Liver (tissue), 8 donors: ENCODE measurements at regions not wholly inside any gene's neighbourhood (a gene's known extent, or its start where the extent isn't known, plus 50 kb on each side); places are given as distances from the start of the nearest gene placed in this dataset.

Source experiments
- DNase-seq: peaks from one replicate; pipeline ENCODE4 v3.0.0-alpha.2; 2017; ENCODE audit warnings: low spot score
- H3K27ac ChIP-seq, 2 donors: one replicate each; pipeline ENCODE4 v1.7.0; 2013; ENCODE audit warnings: inconsistent platforms in 2 of 2, low read length in 2 of 2, control low read depth in 1 of 2, low read depth in 1 of 2, mild to moderate bottlenecking in 1 of 2
- H3K27me3 ChIP-seq, 4 donors: one replicate each; pipeline versions ENCODE4 v1.6.1 to v1.7.0; 2013; ENCODE audit warnings: low read length in 3 of 4, inconsistent platforms in 1 of 4, mild to moderate bottlenecking in 1 of 4, moderate library complexity in 1 of 4; ENCODE audit not compliant: control insufficient read depth in 4 of 4, insufficient read depth in 4 of 4
- H3K36me3 ChIP-seq, 4 donors: one replicate each; pipeline versions ENCODE4 v1.6.1 to v1.7.0; 2013; ENCODE audit warnings: low read length in 3 of 4, mild to moderate bottlenecking in 3 of 4, low read depth in 1 of 4, moderate library complexity in 1 of 4; ENCODE audit not compliant: control insufficient read depth in 4 of 4, insufficient read depth in 3 of 4
- H3K4me1 ChIP-seq, 4 donors: one replicate each; pipeline versions ENCODE4 v1.6.1 to v1.7.0; 2013; ENCODE audit warnings: low read length in 3 of 4, mild to moderate bottlenecking in 3 of 4, moderate library complexity in 1 of 4; ENCODE audit not compliant: control insufficient read depth in 4 of 4, insufficient read depth in 4 of 4
- H3K4me3 ChIP-seq, 3 donors: one replicate each; pipeline versions ENCODE4 v1.6.1 to v1.7.0; 2013; ENCODE audit warnings: low read length in 3 of 3, control low read depth in 1 of 3, low read depth in 1 of 3, mild to moderate bottlenecking in 1 of 3
- H3K9ac ChIP-seq, 2 donors: one replicate each; pipeline ENCODE4 v1.7.0; 2013; ENCODE audit warnings: low read length in 2 of 2, mild to moderate bottlenecking in 2 of 2, moderate library complexity in 2 of 2, control low read depth in 1 of 2, low read depth in 1 of 2
- H3K9me3 ChIP-seq, 4 donors: one replicate each; pipeline versions ENCODE4 v1.6.1 to v1.7.0; 2013; ENCODE audit warnings: low read length in 3 of 4; ENCODE audit not compliant: control insufficient read depth in 4 of 4
- ATF3 ChIP-seq: IDR thresholded peaks from 2 replicates; pipeline ENCODE4 v1.6.1; 2016; ENCODE audit warnings: antibody characterized with exemption
- CTCF ChIP-seq: fragments of 150-350 bp; IDR thresholded peaks from 2 replicates; pipeline ENCODE4 v1.5.1; 2017; ENCODE audit warnings: improper control_type of control experiment, low read depth, low read length; ENCODE audit not compliant: missing input control
- EGR1 ChIP-seq, 2 donors: IDR thresholded peaks; 2 replicates each; pipeline ENCODE4 v1.6.1; 2016 to 2018; ENCODE audit warnings: antibody characterized with exemption in 2 of 2, low read depth in 2 of 2
- FOXA1 ChIP-seq: IDR thresholded peaks from 2 replicates; pipeline ENCODE4 v1.6.1; 2016; ENCODE audit warnings: antibody characterized with exemption
- FOXA2 ChIP-seq: IDR thresholded peaks from 2 replicates; pipeline ENCODE4 v1.6.1; 2016; ENCODE audit warnings: antibody characterized with exemption
- GABPA ChIP-seq, 2 donors: IDR thresholded peaks in 1 of 2; conservative IDR thresholded peaks in 1 of 2; 2 replicates each; pipeline ENCODE4 v1.6.1; 2016; ENCODE audit warnings: antibody characterized with exemption in 2 of 2, mild to moderate bottlenecking in 1 of 2, moderate library complexity in 1 of 2
- HNF4G ChIP-seq: IDR thresholded peaks from 2 replicates; pipeline ENCODE4 v1.6.1; 2016; ENCODE audit warnings: antibody characterized with exemption
- JUND ChIP-seq, 2 donors: IDR thresholded peaks; 2 replicates each; pipeline ENCODE4 v1.6.1; 2016; ENCODE audit warnings: antibody characterized with exemption in 2 of 2
- MAX ChIP-seq: IDR thresholded peaks from 2 replicates; pipeline ENCODE4 v1.6.1; 2016; ENCODE audit warnings: antibody characterized with exemption
- NR2F2 ChIP-seq: IDR thresholded peaks from 2 replicates; pipeline ENCODE4 v1.6.1; 2016; ENCODE audit warnings: antibody characterized with exemption
- RAD21 ChIP-seq, 2 donors: IDR thresholded peaks; 2 replicates each; pipeline ENCODE4 v1.6.1; 2016; ENCODE audit warnings: antibody characterized with exemption in 2 of 2, mild to moderate bottlenecking in 2 of 2
- REST ChIP-seq: IDR thresholded peaks from 2 replicates; pipeline ENCODE4 v1.6.1; 2016; ENCODE audit warnings: antibody characterized with exemption, mild to moderate bottlenecking
- RXRA ChIP-seq, 2 donors: IDR thresholded peaks; 2 replicates each; pipeline ENCODE4 v1.6.1; 2017 to 2018; ENCODE audit warnings: antibody characterized with exemption in 2 of 2, mild to moderate bottlenecking in 1 of 2
- SP1 ChIP-seq: IDR thresholded peaks from 2 replicates; pipeline ENCODE4 v1.6.1; 2018; ENCODE audit warnings: antibody characterized with exemption, mild to moderate bottlenecking
- TAF1 ChIP-seq: conservative IDR thresholded peaks from 2 replicates; pipeline ENCODE4 v1.6.1; 2016; ENCODE audit warnings: antibody characterized with exemption, mild to moderate bottlenecking
- YY1 ChIP-seq: IDR thresholded peaks from 2 replicates; pipeline ENCODE4 v1.6.1; 2016; ENCODE audit warnings: antibody characterized with exemption, mild to moderate bottlenecking
- ZBTB33 ChIP-seq: IDR thresholded peaks from 2 replicates; pipeline ENCODE4 v1.6.1; 2016; ENCODE audit warnings: antibody characterized with exemption
- WGBS: extraction: QIAGEN DNeasy Blood & Tissue Kit; methylation state at CpG from one replicate; pipeline ENCODE4 v1.1.7; 2013; 5-methylcytosine and 5-hydroxymethylcytosine counted together
- donor health status: healthy.
- donor health status: healthy.
- donor health status: healthy.
- donor health status: healthy.
- donor health status: healthy.

- H3K4me3 ChIP-seq, result no peak overlapping the region
- 76% methylated on average over 2 of the region's 2 CpGs for WGBS
- H3K4me1 ChIP-seq, result no peaks in the 10 kb centered on the region
- no peak for DNase-seq
- no peak overlapping the region for H3K9ac ChIP-seq
- H3K27ac ChIP-seq, result no peak overlapping the region
- TF ChIP-seq FOXA2 (no peak), MAX (no peak), FOXA1 (no peak), RXRA (IDR thresholded peaks at IDR 0.05) (no peak), GABPA (IDR thresholded peaks at IDR 0.05 in 1 of 2, conservative IDR thresholded peaks at IDR 0.05 in 1 of 2) (no peak), YY1 (no peak), RAD21 (IDR thresholded peaks at IDR 0.05) (no peak), TAF1 (no peak), JUND (IDR thresholded peaks at IDR 0.05) (no peak), ZBTB33 (no peak), ATF3 (no peak), SP1 (no peak), NR2F2 (no peak), HNF4G (no peak)
- no peaks in the 10 kb centered on the region for H3K36me3 ChIP-seq
- peaks cover 0 to 3% (median 0%) of the 10 kb centered on the region in 4 donors for H3K27me3 ChIP-seq
- no peaks in the 10 kb centered on the region for H3K9me3 ChIP-seq
Measured at GRCh38 chr3:117811786-117812185, 1102.2 kb downstream of the TUSC7 start.

GRCh38 chr3:117814975-117815374 lies 1105.4 kb downstream of the TUSC7 start:
- no peak overlapping the region for H3K4me3 ChIP-seq
- H3K27ac ChIP-seq, result no peak overlapping the region
- TF ChIP-seq JUND (IDR thresholded peaks at IDR 0.05) (no peak), RAD21 (IDR thresholded peaks at IDR 0.05) (no peak), GABPA (IDR thresholded peaks at IDR 0.05 in 1 of 2, conservative IDR thresholded peaks at IDR 0.05 in 1 of 2) (no peak), REST (no peak), ATF3 (no peak), CTCF (no peak), NR2F2 (no peak), TAF1 (no peak), FOXA1 (no peak), ZBTB33 (no peak), EGR1 (IDR thresholded peaks at IDR 0.05; ENCODE audit: low read depth in 2 of 2) (no peak), YY1 (no peak), SP1 (no peak), FOXA2 (no peak)
- peaks cover 0 to 3% (median 0%) of the 10 kb centered on the region in 4 donors for H3K27me3 ChIP-seq
- no peaks in the 10 kb centered on the region for H3K9me3 ChIP-seq
- WGBS, result 53% methylated on average over 2 of the region's 2 CpGs
- DNase-seq, result no peak
- H3K4me1 ChIP-seq, result no peaks in the 10 kb centered on the region
- no peaks in the 10 kb centered on the region for H3K36me3 ChIP-seq
- H3K9ac ChIP-seq, result no peak overlapping the region
